ENCODE measurements at regions not wholly inside any gene's neighbourhood (a gene's known extent, or its start where the extent isn't known, plus 50 kb on each side); places are given as distances from the start of the nearest gene placed in this dataset.

DNA sequence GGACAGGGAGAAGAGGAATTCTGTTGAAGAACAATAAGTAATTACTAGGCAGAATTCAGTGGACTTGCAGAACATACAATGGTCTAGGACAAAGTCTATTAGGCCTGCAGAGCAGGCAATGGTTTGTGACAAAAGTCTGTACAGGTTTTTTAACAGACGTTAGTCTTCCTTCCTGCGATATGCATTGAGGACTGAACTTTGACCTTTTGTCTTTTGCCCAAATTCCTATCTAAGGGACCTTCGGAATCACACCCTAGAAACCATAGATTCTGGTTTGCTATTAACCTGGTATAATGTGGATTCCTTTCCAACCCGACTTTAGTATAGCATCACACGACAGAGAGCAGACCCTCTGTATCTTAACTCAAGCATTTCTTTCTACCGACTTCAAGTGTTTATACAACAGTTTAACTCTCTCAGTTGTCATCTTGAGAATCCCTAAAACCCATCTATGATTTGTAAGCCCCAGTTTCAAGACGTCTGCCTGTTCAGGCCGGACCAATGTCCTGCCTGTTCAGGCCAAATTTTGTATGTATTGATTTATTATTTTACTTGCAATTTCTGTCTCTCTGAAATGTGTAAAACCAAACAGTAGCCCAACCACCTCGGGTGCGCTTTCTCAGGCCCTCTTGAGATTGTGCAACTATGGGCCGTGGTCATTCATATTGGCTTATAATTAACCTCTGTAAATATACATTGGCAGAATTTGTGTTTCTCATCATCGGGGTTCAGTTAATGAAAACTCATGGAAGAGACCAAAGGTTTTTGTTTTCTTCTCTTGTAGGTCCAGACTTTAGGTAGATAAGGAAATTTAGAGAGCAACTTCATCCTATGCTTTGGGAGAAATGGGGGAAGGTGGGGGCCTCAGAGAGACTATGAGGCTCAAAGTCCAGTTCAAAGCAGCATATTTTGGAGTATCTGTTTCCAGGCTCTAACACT is 76.9 kb upstream of the TNFSF18 start (continued):
- TF ChIP-seq, protein P1, sequence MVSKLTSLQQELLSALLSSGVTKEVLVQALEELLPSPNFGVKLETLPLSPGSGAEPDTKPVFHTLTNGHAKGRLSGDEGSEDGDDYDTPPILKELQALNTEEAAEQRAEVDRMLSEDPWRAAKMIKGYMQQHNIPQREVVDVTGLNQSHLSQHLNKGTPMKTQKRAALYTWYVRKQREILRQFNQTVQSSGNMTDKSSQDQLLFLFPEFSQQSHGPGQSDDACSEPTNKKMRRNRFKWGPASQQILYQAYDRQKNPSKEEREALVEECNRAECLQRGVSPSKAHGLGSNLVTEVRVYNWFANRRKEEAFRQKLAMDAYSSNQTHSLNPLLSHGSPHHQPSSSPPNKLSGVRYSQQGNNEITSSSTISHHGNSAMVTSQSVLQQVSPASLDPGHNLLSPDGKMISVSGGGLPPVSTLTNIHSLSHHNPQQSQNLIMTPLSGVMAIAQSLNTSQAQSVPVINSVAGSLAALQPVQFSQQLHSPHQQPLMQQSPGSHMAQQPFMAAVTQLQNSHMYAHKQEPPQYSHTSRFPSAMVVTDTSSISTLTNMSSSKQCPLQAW (CRISPR knock-in tag; IDR thresholded peaks at IDR 0.05), result peak; percentile 86
- TF ChIP-seq ZSCAN31 (CRISPR knock-in tag; IDR thresholded peaks at IDR 0.05; ENCODE audit: low read depth) (no peak), MXD4 (CRISPR knock-in tag; IDR thresholded peaks at IDR 0.05) (0 out of 2 replicates have a peak, but pooled peaks have one; percentile 2), ISL2 (CRISPR knock-in tag; IDR thresholded peaks at IDR 0.05) (peak; percentile 74), POLR2AphosphoS2 (IDR thresholded peaks at IDR 0.05; ENCODE audit: low read depth, low read length) (no peak), TOPORS (CRISPR knock-in tag; IDR thresholded peaks at IDR 0.05) (0 out of 2 replicates have a peak, but pooled peaks have one; percentile 42), NAIF1 (CRISPR knock-in tag; IDR thresholded peaks at IDR 0.05; ENCODE audit: borderline replicate concordance) (no peak), ZNF282 (IDR thresholded peaks at IDR 0.05; ENCODE audit: partially characterized antibody) (no peak), ATF7 (IDR thresholded peaks at IDR 0.05) (no peak), ATF7 (CRISPR knock-in tag; IDR thresholded peaks at IDR 0.05) (no peak), AGO2 (optimal IDR thresholded peaks at IDR 0.05; ENCODE audit: low read depth, low read length) (no peak), FOXK1 (CRISPR knock-in tag; IDR thresholded peaks at IDR 0.05; ENCODE audit: borderline replicate concordance, low read depth) (no peak; the same call in 1 of the 2 replicates), EP300 (IDR thresholded peaks at IDR 0.05; ENCODE audit: low read depth in 2 of 2, low read length in 2 of 2) (peak in 1 of 2 experiments; percentile 88; a peak in 2 of 4 replicates), EP300 (CRISPR knock-in tag; IDR thresholded peaks at IDR 0.05; ENCODE audit: borderline replicate concordance) (no peak), LCORL (IDR thresholded peaks at IDR 0.05) (no peak), LCORL (CRISPR knock-in tag; IDR thresholded peaks at IDR 0.05) (no peak), KLF9 (CRISPR knock-in tag; IDR thresholded peaks at IDR 0.05; ENCODE audit: low read depth) (peak; percentile 66; the same call in 1 of the 2 replicates), CEBPB (IDR thresholded peaks at IDR 0.05; ENCODE audit: borderline replicate concordance, low read depth, low read length) (peak; percentile 96), ZNF382 (CRISPR knock-in tag; IDR thresholded peaks at IDR 0.05; ENCODE audit: borderline replicate concordance) (no peak)
- TF ChIP-seq, protein P2, sequence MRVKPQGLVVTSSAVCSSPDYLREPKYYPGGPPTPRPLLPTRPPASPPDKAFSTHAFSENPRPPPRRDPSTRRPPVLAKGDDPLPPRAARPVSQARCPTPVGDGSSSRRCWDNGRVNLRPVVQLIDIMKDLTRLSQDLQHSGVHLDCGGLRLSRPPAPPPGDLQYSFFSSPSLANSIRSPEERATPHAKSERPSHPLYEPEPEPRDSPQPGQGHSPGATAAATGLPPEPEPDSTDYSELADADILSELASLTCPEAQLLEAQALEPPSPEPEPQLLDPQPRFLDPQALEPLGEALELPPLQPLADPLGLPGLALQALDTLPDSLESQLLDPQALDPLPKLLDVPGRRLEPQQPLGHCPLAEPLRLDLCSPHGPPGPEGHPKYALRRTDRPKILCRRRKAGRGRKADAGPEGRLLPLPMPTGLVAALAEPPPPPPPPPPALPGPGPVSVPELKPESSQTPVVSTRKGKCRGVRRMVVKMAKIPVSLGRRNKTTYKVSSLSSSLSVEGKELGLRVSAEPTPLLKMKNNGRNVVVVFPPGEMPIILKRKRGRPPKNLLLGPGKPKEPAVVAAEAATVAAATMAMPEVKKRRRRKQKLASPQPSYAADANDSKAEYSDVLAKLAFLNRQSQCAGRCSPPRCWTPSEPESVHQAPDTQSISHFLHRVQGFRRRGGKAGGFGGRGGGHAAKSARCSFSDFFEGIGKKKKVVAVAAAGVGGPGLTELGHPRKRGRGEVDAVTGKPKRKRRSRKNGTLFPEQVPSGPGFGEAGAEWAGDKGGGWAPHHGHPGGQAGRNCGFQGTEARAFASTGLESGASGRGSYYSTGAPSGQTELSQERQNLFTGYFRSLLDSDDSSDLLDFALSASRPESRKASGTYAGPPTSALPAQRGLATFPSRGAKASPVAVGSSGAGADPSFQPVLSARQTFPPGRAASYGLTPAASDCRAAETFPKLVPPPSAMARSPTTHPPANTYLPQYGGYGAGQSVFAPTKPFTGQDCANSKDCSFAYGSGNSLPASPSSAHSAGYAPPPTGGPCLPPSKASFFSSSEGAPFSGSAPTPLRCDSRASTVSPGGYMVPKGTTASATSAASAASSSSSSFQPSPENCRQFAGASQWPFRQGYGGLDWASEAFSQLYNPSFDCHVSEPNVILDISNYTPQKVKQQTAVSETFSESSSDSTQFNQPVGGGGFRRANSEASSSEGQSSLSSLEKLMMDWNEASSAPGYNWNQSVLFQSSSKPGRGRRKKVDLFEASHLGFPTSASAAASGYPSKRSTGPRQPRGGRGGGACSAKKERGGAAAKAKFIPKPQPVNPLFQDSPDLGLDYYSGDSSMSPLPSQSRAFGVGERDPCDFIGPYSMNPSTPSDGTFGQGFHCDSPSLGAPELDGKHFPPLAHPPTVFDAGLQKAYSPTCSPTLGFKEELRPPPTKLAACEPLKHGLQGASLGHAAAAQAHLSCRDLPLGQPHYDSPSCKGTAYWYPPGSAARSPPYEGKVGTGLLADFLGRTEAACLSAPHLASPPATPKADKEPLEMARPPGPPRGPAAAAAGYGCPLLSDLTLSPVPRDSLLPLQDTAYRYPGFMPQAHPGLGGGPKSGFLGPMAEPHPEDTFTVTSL (CRISPR knock-in tag; IDR thresholded peaks at IDR 0.05; ENCODE audit: borderline replicate concordance), result peak; percentile 41; the same call in 1 of the 2 replicates
- TF ChIP-seq, protein P3, sequence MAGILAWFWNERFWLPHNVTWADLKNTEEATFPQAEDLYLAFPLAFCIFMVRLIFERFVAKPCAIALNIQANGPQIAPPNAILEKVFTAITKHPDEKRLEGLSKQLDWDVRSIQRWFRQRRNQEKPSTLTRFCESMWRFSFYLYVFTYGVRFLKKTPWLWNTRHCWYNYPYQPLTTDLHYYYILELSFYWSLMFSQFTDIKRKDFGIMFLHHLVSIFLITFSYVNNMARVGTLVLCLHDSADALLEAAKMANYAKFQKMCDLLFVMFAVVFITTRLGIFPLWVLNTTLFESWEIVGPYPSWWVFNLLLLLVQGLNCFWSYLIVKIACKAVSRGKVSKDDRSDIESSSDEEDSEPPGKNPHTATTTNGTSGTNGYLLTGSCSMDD (CRISPR knock-in tag; IDR thresholded peaks at IDR 0.05), result no peak
